ENCODE measurements at regions not wholly inside any gene's neighbourhood (a gene's known extent, or its start where the extent isn't known, plus 50 kb on each side); places are given as distances from the start of the nearest gene placed in this dataset.

DNA sequence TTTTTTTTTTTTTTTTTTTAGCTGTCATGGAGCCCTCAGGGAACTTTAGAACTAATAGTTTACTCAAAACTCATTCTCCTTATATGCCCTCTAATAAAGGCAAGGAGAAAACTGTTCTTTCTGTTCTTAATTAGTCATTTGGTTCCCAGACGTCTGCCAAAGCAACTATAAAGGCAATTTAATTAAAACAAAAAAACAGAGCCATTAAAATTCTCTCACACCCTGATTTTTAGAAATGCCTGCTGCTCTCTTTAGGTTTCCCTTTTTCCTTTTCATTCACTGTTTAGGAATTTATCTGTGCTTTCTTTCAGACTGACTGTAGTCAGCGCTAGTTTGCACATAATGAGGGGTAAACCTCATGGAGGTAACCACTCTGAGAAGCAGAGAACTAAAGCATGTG is 463.6 kb upstream of the THRB start:
- Histone ChIP-seq H3K4me1 (no peaks in the 10 kb centered on the region), H3K9me3 (no peaks in the 10 kb centered on the region), H3K27ac (no peak overlapping the region), H3K27me3 (no peaks in the 10 kb centered on the region), H3K36me3 (no peaks in the 10 kb centered on the region), H3K4me3 (no peak overlapping the region)
- no peak for DNase-seq (ENCODE audit: extremely low spot score in 2 of 2)
- intact Hi-C loops (cut with DNase I), result no loop called here
- TF ChIP-seq, protein P1, sequence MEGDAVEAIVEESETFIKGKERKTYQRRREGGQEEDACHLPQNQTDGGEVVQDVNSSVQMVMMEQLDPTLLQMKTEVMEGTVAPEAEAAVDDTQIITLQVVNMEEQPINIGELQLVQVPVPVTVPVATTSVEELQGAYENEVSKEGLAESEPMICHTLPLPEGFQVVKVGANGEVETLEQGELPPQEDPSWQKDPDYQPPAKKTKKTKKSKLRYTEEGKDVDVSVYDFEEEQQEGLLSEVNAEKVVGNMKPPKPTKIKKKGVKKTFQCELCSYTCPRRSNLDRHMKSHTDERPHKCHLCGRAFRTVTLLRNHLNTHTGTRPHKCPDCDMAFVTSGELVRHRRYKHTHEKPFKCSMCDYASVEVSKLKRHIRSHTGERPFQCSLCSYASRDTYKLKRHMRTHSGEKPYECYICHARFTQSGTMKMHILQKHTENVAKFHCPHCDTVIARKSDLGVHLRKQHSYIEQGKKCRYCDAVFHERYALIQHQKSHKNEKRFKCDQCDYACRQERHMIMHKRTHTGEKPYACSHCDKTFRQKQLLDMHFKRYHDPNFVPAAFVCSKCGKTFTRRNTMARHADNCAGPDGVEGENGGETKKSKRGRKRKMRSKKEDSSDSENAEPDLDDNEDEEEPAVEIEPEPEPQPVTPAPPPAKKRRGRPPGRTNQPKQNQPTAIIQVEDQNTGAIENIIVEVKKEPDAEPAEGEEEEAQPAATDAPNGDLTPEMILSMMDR (IDR thresholded peaks at IDR 0.05), result no peak
- TF ChIP-seq POLR2AphosphoS5 (IDR thresholded peaks at IDR 0.05; ENCODE audit: insufficient read depth in 1 of 2, low read depth in 1 of 2), result no peak
- no peak for TF ChIP-seq POLR2A (IDR thresholded peaks at IDR 0.05)

DNA sequence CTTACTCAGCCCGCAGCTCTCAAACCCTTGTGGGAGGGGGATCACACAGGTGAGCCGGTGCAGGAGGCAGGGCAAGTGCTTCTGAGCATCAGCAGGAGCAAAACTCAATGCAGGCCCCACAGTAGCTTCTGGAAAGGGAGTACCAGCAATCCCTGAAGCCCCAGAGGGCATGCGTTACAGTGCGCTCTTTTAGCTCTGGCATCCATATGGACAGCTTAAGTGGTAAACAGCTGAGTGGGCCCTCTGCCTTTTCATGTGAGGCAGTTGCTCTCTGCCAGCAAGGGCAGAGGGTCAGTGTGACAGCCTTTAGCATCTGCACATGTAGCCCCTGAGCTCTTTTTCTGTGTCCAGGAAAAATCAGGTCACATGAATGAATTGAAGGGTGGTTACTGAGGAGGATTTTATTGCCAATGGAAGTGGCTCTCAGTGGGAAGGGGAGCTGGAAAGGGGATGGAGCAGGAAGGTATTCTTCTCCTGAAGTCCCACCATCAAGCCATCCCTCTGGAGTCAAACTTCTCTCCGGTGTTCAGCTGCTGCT is 464.3 kb upstream of the THRB start:
- H3K4me1 ChIP-seq, result no peaks in the 10 kb centered on the region
- no peaks in the 10 kb centered on the region for H3K36me3 ChIP-seq
- no peak overlapping the region for H3K27ac ChIP-seq
- H3K9me3 ChIP-seq, result no peaks in the 10 kb centered on the region
- no peak overlapping the region for H3K4me3 ChIP-seq
- TF ChIP-seq POLR2AphosphoS5 (IDR thresholded peaks at IDR 0.05; ENCODE audit: insufficient read depth in 1 of 2, low read depth in 1 of 2), result no peak
- no peaks in the 10 kb centered on the region for H3K27me3 ChIP-seq
- intact Hi-C loops (cut with DNase I), result no loop called here
- no peak for DNase-seq (ENCODE audit: extremely low spot score in 2 of 2)

DNA sequence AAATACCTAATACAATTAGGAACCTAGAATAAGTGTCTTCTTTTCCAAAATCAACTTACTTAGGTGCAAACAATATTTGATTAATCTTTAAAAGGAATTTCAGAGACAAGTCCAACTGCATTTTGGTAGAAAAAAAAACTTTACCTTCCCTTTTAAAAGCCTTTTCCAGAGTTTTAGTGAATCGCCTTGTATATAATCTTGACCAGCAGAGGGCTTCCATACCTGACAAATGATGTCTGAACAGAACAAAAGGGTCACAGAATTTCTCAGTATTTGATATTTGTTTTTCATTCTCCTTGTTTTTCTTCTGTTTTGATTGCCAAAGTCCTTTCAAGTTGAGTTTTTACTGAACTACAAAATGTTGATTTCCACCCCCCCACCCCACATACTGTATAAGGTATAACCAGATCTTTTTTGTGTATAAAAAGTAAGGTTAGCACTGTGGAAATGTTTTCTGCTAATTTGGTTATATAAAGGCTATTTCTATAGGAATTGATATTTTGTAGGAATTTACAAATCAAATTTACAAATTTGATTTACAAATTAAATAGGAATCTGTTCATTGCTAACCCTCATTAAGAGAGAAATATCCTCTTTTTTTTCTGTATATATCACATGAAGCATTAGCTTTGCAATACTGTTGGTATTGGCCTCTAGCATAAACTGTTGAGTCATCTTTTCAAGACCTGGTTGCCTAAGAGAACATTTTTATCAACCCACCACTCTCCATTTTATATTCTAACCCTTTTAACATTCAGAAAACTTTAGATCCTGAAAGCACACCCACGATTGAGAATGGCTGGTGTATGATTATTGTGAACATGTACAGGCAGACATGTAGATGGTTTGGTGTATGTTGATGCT is 464.1 kb upstream of the RARB start:
- intact Hi-C loops (cut with DNase I), result no loop called here
- H3K4me1 ChIP-seq, result no peaks in the 10 kb centered on the region
- no peaks in the 10 kb centered on the region for H3K9me3 ChIP-seq
- TF ChIP-seq, protein P1 (IDR thresholded peaks at IDR 0.05), result peak in 2 of 3 experiments; percentile 22 to 33
- TF ChIP-seq POLR2A (IDR thresholded peaks at IDR 0.05) (no peak), POLR2AphosphoS5 (IDR thresholded peaks at IDR 0.05; ENCODE audit: insufficient read depth in 1 of 2, low read depth in 1 of 2) (no peak)
- H3K36me3 ChIP-seq, result no peaks in the 10 kb centered on the region
- DNase-seq (ENCODE audit: extremely low spot score in 2 of 2), result no peak
- H3K27me3 ChIP-seq, result no peaks in the 10 kb centered on the region
- H3K4me3 ChIP-seq, result no peak overlapping the region
- H3K27ac ChIP-seq, result no peak overlapping the region

DNA sequence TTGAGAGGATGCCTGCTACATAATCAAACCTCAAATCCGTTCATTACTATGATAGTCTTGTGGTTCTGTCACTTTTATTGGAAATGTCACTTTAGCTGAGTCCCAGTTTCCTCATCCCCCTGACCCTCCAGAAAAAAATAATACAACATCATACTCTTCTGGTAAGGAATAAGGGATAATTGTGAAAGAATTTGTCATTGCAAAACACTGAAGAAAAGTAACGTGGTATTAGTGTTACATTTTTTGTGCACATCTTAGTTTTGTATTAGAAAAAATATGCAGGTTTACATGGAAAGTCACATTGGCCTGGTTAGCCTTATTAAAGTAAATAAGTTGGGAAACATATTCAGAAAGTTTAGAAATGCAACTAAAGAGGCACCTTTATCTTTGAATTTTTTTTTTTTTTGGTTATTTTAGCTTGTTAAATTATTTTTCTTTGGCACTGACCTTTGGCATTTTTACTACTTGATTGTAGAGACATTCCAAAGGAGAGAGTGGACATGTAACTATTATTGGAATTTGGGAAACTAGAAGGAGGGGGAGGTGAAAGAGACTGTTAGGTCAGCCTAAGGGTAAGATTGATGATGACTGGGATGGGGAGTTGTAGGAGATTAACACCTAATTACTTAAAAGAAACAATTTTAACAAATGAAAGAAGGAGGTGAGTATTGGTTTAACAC is 462.2 kb upstream of the RARB start:
- H3K27me3 ChIP-seq, result no peaks in the 10 kb centered on the region
- H3K9me3 ChIP-seq, result no peaks in the 10 kb centered on the region
- H3K36me3 ChIP-seq, result no peaks in the 10 kb centered on the region
- DNase-seq (ENCODE audit: extremely low spot score in 2 of 2), result no peak
- intact Hi-C loops (cut with DNase I), result no loop called here
- H3K4me1 ChIP-seq, result no peaks in the 10 kb centered on the region
- no peak overlapping the region for H3K27ac ChIP-seq
- no peak for TF ChIP-seq POLR2AphosphoS5 (IDR thresholded peaks at IDR 0.05; ENCODE audit: insufficient read depth in 1 of 2, low read depth in 1 of 2)
- no peak for TF ChIP-seq POLR2A (IDR thresholded peaks at IDR 0.05)
- TF ChIP-seq, protein P1 (IDR thresholded peaks at IDR 0.05), result no peak
- H3K4me3 ChIP-seq, result no peak overlapping the region

DNA sequence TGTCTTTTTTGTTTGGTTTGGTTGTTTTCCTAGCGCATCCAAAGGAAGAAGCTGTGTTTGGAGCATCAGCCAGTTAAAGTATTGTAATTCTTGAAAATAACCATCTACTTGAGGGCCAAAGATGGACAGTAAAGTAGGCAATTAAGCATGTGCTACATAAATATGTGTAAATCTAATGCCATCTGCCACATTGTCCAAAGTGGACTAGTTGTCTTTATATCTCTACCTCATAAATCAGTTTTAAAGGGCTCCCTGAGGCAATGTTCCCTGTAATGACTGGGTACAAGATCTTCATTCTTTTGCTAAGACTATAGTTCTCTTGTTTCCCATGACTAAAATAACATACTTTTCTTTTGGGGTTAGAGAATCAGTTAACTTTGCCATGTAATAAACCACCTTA is 460.0 kb upstream of the RARB start:
- H3K9me3 ChIP-seq, result no peaks in the 10 kb centered on the region
- no peak for DNase-seq (ENCODE audit: extremely low spot score in 2 of 2)
- no peak overlapping the region for H3K27ac ChIP-seq
- no peaks in the 10 kb centered on the region for H3K36me3 ChIP-seq
- H3K27me3 ChIP-seq, result no peaks in the 10 kb centered on the region
- no peak overlapping the region for H3K4me3 ChIP-seq
- H3K4me1 ChIP-seq, result no peaks in the 10 kb centered on the region
- TF ChIP-seq, protein P1 (IDR thresholded peaks at IDR 0.05), result no peak
- TF ChIP-seq POLR2AphosphoS5 (IDR thresholded peaks at IDR 0.05; ENCODE audit: insufficient read depth in 1 of 2, low read depth in 1 of 2) (no peak), POLR2A (IDR thresholded peaks at IDR 0.05) (no peak)
- intact Hi-C loops (cut with DNase I), result no loop called here
